Activated CD8-positive, alpha-beta T cell treated with anti-CD3 and anti-CD28 coated beads, Interleukin-2, amount 10 ng/mL, durations not matched to agents 7 days and 5 days (primary cell): ENCODE measurements at regions not wholly inside any gene's neighbourhood (a gene's known extent, or its start where the extent isn't known, plus 50 kb on each side); places are given as distances from the start of the nearest gene placed in this dataset.
"Not testable (repeated sequence)": the region's sequence is repeated elsewhere in the genome, so short reads cannot be mapped to it uniquely, and the experiment has no call there.

Experiments used
- ATAC-seq: fragments of 150-1000 bp; cut with Tn5 transposase; one replicate; pipeline ENCODE4 v1.10.0; 2021; ENCODE audit warnings: moderate library complexity
- CTCF ChIA-PET: fragments of 350-600 bp; sonication (Branson Sonifier 250); formaldehyde crosslinking; loops from one replicate; lab custom pipeline; 2021; ENCODE audit warnings: antibody characterized with exemption; lab: Charles Lee
- POLR2A ChIA-PET: fragments of 350-600 bp; sonication (Branson Sonifier 250); formaldehyde crosslinking; loops from one replicate; lab custom pipeline; 2021; ENCODE audit warnings: antibody characterized with exemption; lab: Charles Lee
- DNase-seq: peaks from one replicate; pipeline ENCODE4 v3.0.0-alpha.2; 2020
- H3K27ac Mint-ChIP-seq: one replicate; pipeline ENCODE4 v1.8.0; 2021; ENCODE audit warnings: mild to moderate bottlenecking, mixed read lengths
- H3K27me3 Mint-ChIP-seq: one replicate; pipeline ENCODE4 v1.8.0; 2021; ENCODE audit warnings: low read depth, mixed read lengths
- H3K36me3 Mint-ChIP-seq: one replicate; pipeline ENCODE4 v1.8.0; 2021; ENCODE audit warnings: low read depth, mixed read lengths
- H3K4me1 Mint-ChIP-seq: one replicate; pipeline ENCODE4 v1.8.0; 2021; ENCODE audit warnings: low read depth, mixed read lengths
- H3K4me3 Mint-ChIP-seq: one replicate; pipeline ENCODE4 v1.8.0; 2021; ENCODE audit warnings: mild to moderate bottlenecking, mixed read lengths
- H3K9me3 Mint-ChIP-seq: one replicate; pipeline ENCODE4 v1.8.0; 2022; ENCODE audit warnings: mixed read lengths; ENCODE audit not compliant: insufficient read depth

DNA sequence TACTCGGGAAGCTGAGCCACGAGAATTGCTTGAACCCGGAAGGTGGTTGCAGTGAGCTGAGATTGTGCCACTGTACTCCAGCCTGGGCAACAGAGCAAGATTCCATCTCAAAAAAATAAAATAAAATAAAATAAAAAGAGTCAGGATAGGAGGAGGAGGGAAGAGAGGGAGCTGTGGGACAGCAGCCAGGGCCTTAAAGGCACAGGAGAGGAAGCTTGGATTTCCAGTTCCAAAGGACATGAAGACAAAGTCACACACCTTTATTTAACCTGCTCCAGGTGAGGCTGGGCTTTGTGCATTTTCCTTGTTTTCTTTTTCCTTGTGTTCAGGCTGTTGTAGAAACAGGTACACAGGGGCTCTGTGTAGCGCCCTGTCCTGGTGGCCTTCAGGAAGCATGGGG, 138.2 kb upstream of the HMX1 start:
- DNase-seq, H3K27ac Mint-ChIP-seq, H3K27me3 Mint-ChIP-seq, H3K9me3 Mint-ChIP-seq, H3K4me1 Mint-ChIP-seq, POLR2A ChIA-PET, ATAC-seq, H3K36me3 Mint-ChIP-seq, H3K4me3 Mint-ChIP-seq: not testable (repeated sequence)
- CTCF ChIA-PET: interaction anchor here (1.2 kb wide), 1 partner anchor 9 kb away, joined by 3 read pairs; no protein-coding TSS in a partner anchor

DNA sequence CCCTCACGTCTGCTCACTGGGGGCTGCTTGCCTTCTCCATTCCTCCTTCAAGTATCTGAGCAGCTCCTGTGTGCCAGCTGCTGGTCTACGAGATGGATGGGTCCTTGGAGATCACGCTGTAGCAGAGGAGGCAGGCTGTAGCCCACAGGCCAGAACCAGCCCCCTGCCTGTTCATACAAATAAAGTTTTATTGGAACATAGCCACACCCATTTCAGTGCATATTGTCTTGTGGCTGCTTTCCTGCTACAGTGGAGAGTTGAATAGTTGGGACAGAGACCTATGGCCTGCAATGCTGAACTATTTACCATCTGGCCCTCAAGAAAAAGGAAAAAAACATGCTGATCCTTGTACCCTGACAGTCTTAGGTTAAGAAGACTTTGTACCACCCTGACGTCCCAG, 136.8 kb upstream of the HMX1 start:
- H3K27ac Mint-ChIP-seq, H3K27me3 Mint-ChIP-seq, ATAC-seq, H3K4me1 Mint-ChIP-seq, H3K9me3 Mint-ChIP-seq, H3K4me3 Mint-ChIP-seq, H3K36me3 Mint-ChIP-seq, POLR2A ChIA-PET, DNase-seq: not testable (repeated sequence)
- CTCF ChIA-PET: interaction anchor here (1.2 kb wide), 1 partner anchor 8 kb away, joined by 3 read pairs; no protein-coding TSS in a partner anchor

DNA sequence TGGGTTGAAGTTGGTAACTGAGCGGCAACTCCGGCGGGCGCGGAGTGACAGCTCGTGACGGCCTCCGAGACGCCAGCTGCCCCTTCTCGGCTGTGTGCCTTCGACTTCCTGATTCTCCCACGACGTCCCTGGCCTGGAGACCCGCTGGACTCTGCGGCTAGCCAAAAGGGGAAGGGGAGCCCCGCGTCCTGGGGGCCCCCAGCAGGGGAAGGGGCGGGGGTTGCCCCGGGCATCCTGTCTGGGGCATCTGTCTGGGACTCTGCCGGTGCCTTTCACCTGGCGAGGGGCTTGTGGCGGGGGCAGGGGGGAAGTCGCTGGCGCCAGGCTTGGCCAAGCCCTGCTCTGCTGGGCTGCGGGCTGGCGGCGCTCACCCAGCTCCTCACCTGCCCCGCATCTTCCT, 129.5 kb upstream of the HMX1 start:
- H3K4me3 Mint-ChIP-seq, H3K36me3 Mint-ChIP-seq, H3K9me3 Mint-ChIP-seq, ATAC-seq, H3K27ac Mint-ChIP-seq, H3K4me1 Mint-ChIP-seq, POLR2A ChIA-PET, DNase-seq, H3K27me3 Mint-ChIP-seq: not testable (repeated sequence)
- CTCF ChIA-PET: interaction anchor here (0.6 to 1.0 kb wide), 3 partner anchors 8 to 29 kb away, joined by 3 to 4 read pairs (median 4); no protein-coding TSS in a partner anchor

DNA sequence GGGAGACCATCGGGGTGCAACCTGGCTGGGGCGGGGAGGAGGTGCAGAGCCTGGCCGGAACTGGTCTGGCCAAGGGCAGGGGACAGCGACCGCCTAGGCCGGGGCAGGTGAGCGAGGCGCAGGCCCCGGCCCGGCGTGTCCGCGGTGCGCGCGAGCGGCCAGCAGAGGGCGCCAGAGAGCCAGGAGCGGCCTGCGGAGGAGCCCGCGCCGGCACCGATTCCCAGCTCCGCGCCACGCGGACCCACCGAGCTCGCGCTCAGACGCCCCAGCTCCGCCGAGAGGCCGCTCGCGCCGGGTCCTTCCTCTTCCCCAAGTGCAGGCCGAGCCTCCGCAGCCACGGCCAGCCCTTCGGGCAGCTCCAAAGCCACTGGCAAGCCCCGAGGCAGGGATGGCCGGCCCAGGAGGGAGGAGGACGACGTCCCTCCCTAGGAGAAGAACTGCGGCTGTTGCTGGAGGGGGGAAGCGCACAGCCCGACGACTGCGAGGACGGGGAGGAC, 128.9 kb upstream of the HMX1 start:
- CTCF ChIA-PET: interaction anchor here (0.6 to 1.0 kb wide), 3 partner anchors 9 to 30 kb away, joined by 3 to 4 read pairs (median 4); no protein-coding TSS in a partner anchor
- H3K27ac Mint-ChIP-seq, H3K36me3 Mint-ChIP-seq, H3K9me3 Mint-ChIP-seq, POLR2A ChIA-PET, H3K4me1 Mint-ChIP-seq, H3K4me3 Mint-ChIP-seq, H3K27me3 Mint-ChIP-seq: not testable (repeated sequence)
- DNase-seq (peak; percentile 51), ATAC-seq (peak; percentile 65)

DNA sequence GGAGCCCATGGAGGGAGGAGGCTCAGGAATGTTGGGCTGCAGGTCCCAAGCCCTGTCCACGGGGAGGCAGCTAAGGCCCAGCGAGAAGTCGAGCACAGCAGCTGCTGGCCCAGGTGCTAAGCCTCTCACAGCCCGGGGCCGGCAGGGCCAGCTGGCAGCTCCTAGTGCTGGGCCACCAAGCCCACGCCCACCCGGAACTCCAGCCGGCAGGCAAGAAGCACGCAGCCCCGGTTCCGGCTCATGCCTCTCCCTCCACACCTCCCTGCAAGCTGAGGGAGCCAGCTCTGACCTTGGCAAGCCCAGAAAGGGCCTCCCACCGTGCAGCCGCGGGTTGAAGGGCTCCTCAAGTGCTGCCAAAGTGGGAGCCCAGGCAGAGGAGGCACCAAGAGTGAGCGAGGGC, 121.3 kb upstream of the HMX1 start:
- CTCF ChIA-PET, H3K27me3 Mint-ChIP-seq, H3K9me3 Mint-ChIP-seq, POLR2A ChIA-PET, H3K27ac Mint-ChIP-seq, H3K36me3 Mint-ChIP-seq, DNase-seq, H3K4me3 Mint-ChIP-seq, H3K4me1 Mint-ChIP-seq, ATAC-seq: not testable (repeated sequence)

DNA sequence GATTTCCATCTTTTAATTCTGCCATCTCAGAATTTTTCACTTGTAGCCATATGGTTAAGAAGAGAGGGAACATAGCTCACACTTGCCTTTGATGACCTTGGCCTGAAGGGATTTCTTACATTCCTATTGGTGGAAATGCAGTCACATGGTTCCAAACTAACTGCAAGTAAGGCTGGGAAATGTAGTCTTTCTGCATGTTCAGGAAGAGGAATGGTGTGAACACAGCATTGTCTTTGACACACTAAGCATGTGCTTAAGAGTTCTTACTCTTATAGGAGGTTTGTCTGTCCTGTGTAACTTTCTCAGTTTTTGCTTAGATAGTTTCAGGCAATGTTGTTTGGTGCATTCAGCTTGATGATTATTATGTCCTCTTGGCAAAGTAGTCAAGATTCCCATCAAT, 119.8 kb upstream of the HMX1 start:
- CTCF ChIA-PET: interaction anchor here (1.4 kb wide), 1 partner anchor 9 kb away, joined by 4 read pairs; no protein-coding TSS in a partner anchor
- H3K27me3 Mint-ChIP-seq, H3K4me3 Mint-ChIP-seq, DNase-seq, H3K4me1 Mint-ChIP-seq, POLR2A ChIA-PET, ATAC-seq, H3K27ac Mint-ChIP-seq, H3K36me3 Mint-ChIP-seq, H3K9me3 Mint-ChIP-seq: not testable (repeated sequence)

DNA sequence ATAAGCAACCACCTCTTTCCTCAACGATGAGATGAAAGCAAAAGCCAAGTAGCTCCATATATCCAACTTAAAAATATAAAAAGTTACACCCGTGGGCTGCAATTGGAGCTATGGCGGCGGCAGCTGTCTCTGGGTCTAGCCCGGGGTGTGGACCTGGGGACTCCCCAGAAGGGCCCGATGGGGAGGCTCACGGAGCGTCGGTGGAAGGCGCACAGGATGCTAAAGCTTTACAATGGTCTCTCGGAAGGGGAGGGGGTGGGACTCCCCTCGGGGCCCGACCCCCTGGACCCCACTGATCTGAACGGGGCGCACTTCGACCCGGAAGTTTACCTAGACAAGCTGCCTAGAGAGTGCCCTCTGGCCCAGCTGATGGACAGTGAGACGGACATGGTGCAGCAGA, 118.7 kb upstream of the HMX1 start:
- H3K27me3 Mint-ChIP-seq, ATAC-seq, H3K4me3 Mint-ChIP-seq, H3K9me3 Mint-ChIP-seq, H3K4me1 Mint-ChIP-seq, H3K36me3 Mint-ChIP-seq, DNase-seq, H3K27ac Mint-ChIP-seq, POLR2A ChIA-PET: not testable (repeated sequence)
- CTCF ChIA-PET: interaction anchor here (1.4 kb wide), 1 partner anchor 10 kb away, joined by 4 read pairs; no protein-coding TSS in a partner anchor

DNA sequence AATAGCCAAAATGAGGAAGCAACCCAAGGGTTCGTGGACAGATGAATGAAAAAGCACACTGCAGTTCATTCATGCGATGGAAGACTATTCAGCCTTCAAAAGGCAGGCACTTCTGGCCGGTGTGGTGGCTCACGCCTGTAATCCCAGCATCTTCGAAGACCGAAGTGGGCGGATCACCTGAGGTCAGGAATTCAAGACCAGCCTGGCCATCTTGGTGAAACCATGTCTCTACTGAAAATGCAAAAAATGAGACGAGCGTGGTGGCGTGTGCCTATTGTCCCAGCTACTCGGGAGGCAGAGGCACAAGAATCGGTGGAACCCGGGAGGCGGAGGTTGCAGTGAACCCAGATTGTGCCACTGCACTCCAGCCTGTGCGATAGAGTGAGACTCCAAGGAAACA, 114.1 kb upstream of the HMX1 start:
- H3K27me3 Mint-ChIP-seq, H3K4me1 Mint-ChIP-seq, POLR2A ChIA-PET, H3K4me3 Mint-ChIP-seq, H3K9me3 Mint-ChIP-seq, CTCF ChIA-PET, H3K36me3 Mint-ChIP-seq, ATAC-seq, H3K27ac Mint-ChIP-seq, DNase-seq: not testable (repeated sequence)

DNA sequence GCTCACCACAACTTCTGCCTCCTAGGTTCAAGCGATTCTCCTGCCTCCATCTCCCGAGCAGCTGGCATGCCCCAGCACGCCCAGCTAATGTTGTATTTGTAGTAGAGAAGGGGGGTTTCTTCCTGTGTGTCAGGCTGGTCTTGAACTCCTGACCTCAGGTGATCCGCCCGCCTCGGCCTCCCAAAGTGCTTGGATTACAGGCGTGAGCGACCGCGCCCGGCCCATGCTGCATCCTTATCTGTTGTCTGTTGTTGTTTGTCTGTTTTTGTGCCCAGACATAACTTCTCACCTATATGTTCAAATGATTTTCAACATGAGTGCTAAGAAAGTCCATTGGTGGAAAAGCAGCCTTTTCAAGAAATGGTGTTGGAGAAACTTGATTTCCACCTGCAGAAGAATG, 113.0 kb upstream of the HMX1 start:
- POLR2A ChIA-PET, H3K4me3 Mint-ChIP-seq, H3K36me3 Mint-ChIP-seq: not testable (repeated sequence)

DNA sequence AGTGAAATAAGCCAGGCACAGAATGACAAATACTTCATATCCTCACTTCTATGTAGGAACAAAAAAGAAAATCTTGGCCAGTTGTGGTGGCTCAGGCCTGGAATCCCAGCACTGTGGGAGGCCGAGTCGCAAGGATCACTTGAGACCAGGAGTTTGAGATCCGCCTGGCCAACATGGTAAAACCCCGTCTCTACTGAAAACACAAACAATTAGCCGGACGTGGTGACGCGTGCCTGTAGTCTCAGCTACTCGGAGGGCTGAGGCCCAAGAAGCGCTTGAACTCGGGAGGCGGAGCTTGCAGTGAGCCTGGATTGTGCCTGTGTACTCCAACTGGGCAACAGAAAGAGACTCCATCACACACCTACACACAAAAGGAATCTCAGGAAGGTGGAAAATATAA, 112.3 kb upstream of the HMX1 start:
- DNase-seq, ATAC-seq, H3K4me1 Mint-ChIP-seq, POLR2A ChIA-PET, H3K36me3 Mint-ChIP-seq, H3K4me3 Mint-ChIP-seq, H3K27me3 Mint-ChIP-seq, H3K27ac Mint-ChIP-seq, CTCF ChIA-PET, H3K9me3 Mint-ChIP-seq: not testable (repeated sequence)

More for the DNA sequence above, 113.0 kb upstream of the HMX1 start:
- H3K27me3 Mint-ChIP-seq, DNase-seq, H3K9me3 Mint-ChIP-seq, H3K4me1 Mint-ChIP-seq, ATAC-seq, CTCF ChIA-PET, H3K27ac Mint-ChIP-seq: not testable (repeated sequence)

DNA sequence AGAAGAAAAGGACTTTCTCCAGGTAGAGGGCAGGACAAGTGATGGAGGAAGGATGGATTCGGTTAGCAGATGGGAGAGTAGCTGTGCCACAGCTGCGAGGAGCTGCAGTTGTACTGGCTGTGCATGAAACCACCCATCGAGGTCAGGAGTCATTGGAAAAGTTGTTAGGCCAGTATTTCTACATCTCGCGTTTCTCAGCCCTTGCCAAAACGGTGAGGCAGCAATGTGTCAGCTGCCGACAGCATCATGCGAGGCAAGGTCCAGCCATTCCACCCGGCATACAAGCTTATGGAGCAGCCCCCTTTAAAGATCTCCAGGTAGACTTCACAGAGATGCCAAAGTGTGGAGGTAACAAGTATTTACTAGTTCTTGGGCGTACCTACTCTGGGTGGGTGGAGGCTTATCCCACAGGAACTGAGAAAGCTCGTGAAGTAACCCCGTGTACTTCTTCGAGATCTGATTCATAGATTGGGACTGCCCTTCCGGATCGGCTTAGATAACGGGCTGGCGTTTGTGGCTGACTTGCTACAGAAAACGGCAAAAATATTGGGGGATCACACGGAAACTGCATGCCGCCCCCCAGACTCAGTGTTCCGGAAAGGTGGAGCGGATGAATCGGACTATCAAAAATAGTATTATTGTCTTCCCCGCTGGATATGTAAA, 105.0 kb upstream of the HMX1 start:
- CTCF ChIA-PET: not testable (repeated sequence)

DNA sequence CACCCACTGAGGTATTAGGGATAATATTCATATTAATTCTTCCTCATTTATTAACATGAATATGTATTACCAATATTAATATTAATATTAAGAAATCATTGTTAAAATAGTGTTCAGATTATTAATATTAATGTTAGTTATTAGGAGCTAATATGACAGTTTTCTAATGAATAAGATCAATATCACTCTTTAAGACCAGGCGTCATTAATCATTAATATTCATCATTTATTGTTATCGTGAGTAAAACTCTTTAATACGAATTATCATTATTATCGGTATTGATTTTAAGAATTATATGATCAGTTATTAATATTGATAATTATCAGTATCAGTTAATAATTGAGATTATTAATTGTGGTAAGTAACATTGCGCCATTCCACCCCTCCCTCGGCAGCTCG, 101.0 kb upstream of the HMX1 start:
- DNase-seq, ATAC-seq, H3K27me3 Mint-ChIP-seq, H3K27ac Mint-ChIP-seq, H3K4me3 Mint-ChIP-seq, CTCF ChIA-PET, POLR2A ChIA-PET, H3K36me3 Mint-ChIP-seq, H3K4me1 Mint-ChIP-seq, H3K9me3 Mint-ChIP-seq: not testable (repeated sequence)

More for the DNA sequence above, 105.0 kb upstream of the HMX1 start:
- H3K36me3 Mint-ChIP-seq, H3K4me1 Mint-ChIP-seq, H3K4me3 Mint-ChIP-seq, H3K9me3 Mint-ChIP-seq, DNase-seq, H3K27me3 Mint-ChIP-seq, ATAC-seq, H3K27ac Mint-ChIP-seq, POLR2A ChIA-PET: not testable (repeated sequence)
